Activated CD4-positive, alpha-beta T cell treated with anti-CD3 and anti-CD28 coated beads, Interleukin-2, amount 10 ng/mL, durations not matched to agents 7 days and 5 days (primary cell): ENCODE measurements at regions not wholly inside any gene's neighbourhood (a gene's known extent, or its start where the extent isn't known, plus 50 kb on each side); places are given as distances from the start of the nearest gene placed in this dataset.
"Not testable (repeated sequence)": the region's sequence is repeated elsewhere in the genome, so short reads cannot be mapped to it uniquely, and the experiment has no call there.

Experiments used
- CTCF ChIA-PET: fragments of 350-600 bp; sonication (Branson Sonifier 250); formaldehyde crosslinking; loops from one replicate; lab custom pipeline; 2021; ENCODE audit warnings: antibody characterized with exemption; lab: Charles Lee
- POLR2A ChIA-PET: fragments of 350-600 bp; sonication (Branson Sonifier 250); formaldehyde crosslinking; loops from one replicate; lab custom pipeline; 2021; ENCODE audit warnings: antibody characterized with exemption; lab: Charles Lee
- DNase-seq: peaks from one replicate; pipeline ENCODE4 v3.0.0-alpha.2; 2020
- H3K27ac Mint-ChIP-seq: one replicate; pipeline ENCODE4 v1.8.0; 2021; ENCODE audit warnings: mild to moderate bottlenecking, moderate library complexity, mixed read lengths
- H3K27me3 Mint-ChIP-seq: one replicate; pipeline ENCODE4 v1.8.0; 2021; ENCODE audit warnings: mixed read lengths
- H3K36me3 Mint-ChIP-seq: one replicate; pipeline ENCODE4 v1.8.0; 2021; ENCODE audit warnings: low read depth, mixed read lengths
- H3K4me1 Mint-ChIP-seq: one replicate; pipeline ENCODE4 v1.8.0; 2021; ENCODE audit warnings: mixed read lengths
- H3K4me3 Mint-ChIP-seq: one replicate; pipeline ENCODE4 v1.8.0; 2021; ENCODE audit warnings: mild to moderate bottlenecking, moderate library complexity, mixed read lengths
- H3K9me3 Mint-ChIP-seq: one replicate; pipeline ENCODE4 v1.8.0; 2021; ENCODE audit warnings: mixed read lengths

- Mint-ChIP-seq H3K4me3 (no peak overlapping the region), H3K36me3 (no peaks in the 10 kb centered on the region), H3K4me1 (no peaks in the 10 kb centered on the region), H3K27me3 (no peaks in the 10 kb centered on the region), H3K27ac (no peak overlapping the region), H3K9me3 (peaks cover 2% of the 10 kb centered on the region)
- POLR2A ChIA-PET: no interaction called here
- CTCF ChIA-PET: no interaction called here
- no peak for DNase-seq
Measured at GRCh38 chr13:65217471-65217995, 2012.6 kb downstream of the PCDH9 start.

- CTCF ChIA-PET, POLR2A ChIA-PET, H3K27me3 Mint-ChIP-seq, H3K4me1 Mint-ChIP-seq, DNase-seq, H3K36me3 Mint-ChIP-seq, H3K27ac Mint-ChIP-seq, H3K4me3 Mint-ChIP-seq: not testable (repeated sequence)
- peaks cover 16% of the 10 kb centered on the region for H3K9me3 Mint-ChIP-seq
Measured at GRCh38 chr13:65202845-65203244, 2027.3 kb downstream of the PCDH9 start.

- Mint-ChIP-seq H3K9me3 (peaks cover 13% of the 10 kb centered on the region), H3K4me3 (no peak overlapping the region), H3K36me3 (no peaks in the 10 kb centered on the region), H3K4me1 (no peaks in the 10 kb centered on the region), H3K27me3 (no peaks in the 10 kb centered on the region), H3K27ac (no peak overlapping the region)
- ChIA-PET CTCF (no interaction called here), POLR2A (no interaction called here)
- DNase-seq: no peak
Measured at GRCh38 chr13:65188721-65189120, 2041.4 kb downstream of the PCDH9 start.

- Mint-ChIP-seq H3K27me3 (no peaks in the 10 kb centered on the region), H3K36me3 (no peaks in the 10 kb centered on the region), H3K4me1 (no peaks in the 10 kb centered on the region), H3K27ac (no peak overlapping the region), H3K9me3 (peaks cover 2% of the 10 kb centered on the region), H3K4me3 (no peak overlapping the region)
- ChIA-PET POLR2A (no interaction called here), CTCF (no interaction called here)
- no peak for DNase-seq
Measured at GRCh38 chr13:65168026-65168425, 2062.1 kb downstream of the PCDH9 start.

- Mint-ChIP-seq H3K27ac (no peak overlapping the region), H3K4me1 (no peaks in the 10 kb centered on the region), H3K27me3 (no peaks in the 10 kb centered on the region), H3K9me3 (peaks cover 6% of the 10 kb centered on the region), H3K4me3 (no peak overlapping the region), H3K36me3 (no peaks in the 10 kb centered on the region)
- ChIA-PET CTCF (no interaction called here), POLR2A (no interaction called here)
- no peak for DNase-seq
Measured at GRCh38 chr13:65166675-65167074, 2063.5 kb downstream of the PCDH9 start.

- CTCF ChIA-PET: no interaction called here
- DNase-seq: no peak
- POLR2A ChIA-PET: no interaction called here
Measured at GRCh38 chr13:65159803-65160202, 2070.3 kb downstream of the PCDH9 start.

GRCh38 chr13:65155861-65156260, 2074.3 kb downstream of the PCDH9 start:
- no peaks in the 10 kb centered on the region for H3K27me3 Mint-ChIP-seq

More at GRCh38 chr13:65159803-65160202, 2070.3 kb downstream of the PCDH9 start:
- Mint-ChIP-seq H3K27ac (no peak overlapping the region), H3K9me3 (peaks cover 13% of the 10 kb centered on the region), H3K4me3 (no peak overlapping the region), H3K4me1 (no peaks in the 10 kb centered on the region), H3K27me3 (no peaks in the 10 kb centered on the region), H3K36me3 (no peaks in the 10 kb centered on the region)

GRCh38 chr13:65154661-65155447, 2075.3 kb downstream of the PCDH9 start:
- ChIA-PET POLR2A (no interaction called here), CTCF (no interaction called here)
- H3K27me3 Mint-ChIP-seq: no peaks in the 10 kb centered on the region
- H3K4me1 Mint-ChIP-seq: peaks cover 12% of the 10 kb centered on the region
- H3K27ac Mint-ChIP-seq: no peak overlapping the region
- H3K36me3 Mint-ChIP-seq: no peaks in the 10 kb centered on the region
- peaks cover 16% of the 10 kb centered on the region for H3K9me3 Mint-ChIP-seq
- H3K4me3 Mint-ChIP-seq: no peak overlapping the region
- no peak for DNase-seq

More at GRCh38 chr13:65155861-65156260, 2074.3 kb downstream of the PCDH9 start:
- H3K4me1 Mint-ChIP-seq: peaks cover 12% of the 10 kb centered on the region
- H3K27ac Mint-ChIP-seq: no peak overlapping the region
- H3K36me3 Mint-ChIP-seq: no peaks in the 10 kb centered on the region
- H3K9me3 Mint-ChIP-seq: peaks cover 19% of the 10 kb centered on the region
- POLR2A ChIA-PET: no interaction called here
- no peak overlapping the region for H3K4me3 Mint-ChIP-seq
- CTCF ChIA-PET: no interaction called here
- no peak for DNase-seq

- no peak for DNase-seq
- POLR2A ChIA-PET: no interaction called here
- no peak overlapping the region for H3K4me3 Mint-ChIP-seq
Measured at GRCh38 chr13:65149687-65150086, 2080.4 kb downstream of the PCDH9 start.

GRCh38 chr13:65143920-65144319, 2086.2 kb downstream of the PCDH9 start:
- no peak overlapping the region for H3K4me3 Mint-ChIP-seq
- no peaks in the 10 kb centered on the region for H3K27me3 Mint-ChIP-seq
- no peaks in the 10 kb centered on the region for H3K36me3 Mint-ChIP-seq
- DNase-seq: no peak
- no peak overlapping the region for H3K27ac Mint-ChIP-seq
- peaks cover 10% of the 10 kb centered on the region for H3K9me3 Mint-ChIP-seq
- CTCF ChIA-PET: no interaction called here
- H3K4me1 Mint-ChIP-seq: no peaks in the 10 kb centered on the region
- POLR2A ChIA-PET: no interaction called here

More at GRCh38 chr13:65149687-65150086, 2080.4 kb downstream of the PCDH9 start:
- Mint-ChIP-seq H3K36me3 (no peaks in the 10 kb centered on the region), H3K9me3 (peaks cover 17% of the 10 kb centered on the region), H3K4me1 (peaks cover 12% of the 10 kb centered on the region), H3K27me3 (no peaks in the 10 kb centered on the region), H3K27ac (no peak overlapping the region)
- CTCF ChIA-PET: no interaction called here

GRCh38 chr13:65133094-65133493, 2097.0 kb downstream of the PCDH9 start:
- H3K4me1 Mint-ChIP-seq: no peaks in the 10 kb centered on the region
- no peaks in the 10 kb centered on the region for H3K27me3 Mint-ChIP-seq
- no peaks in the 10 kb centered on the region for H3K36me3 Mint-ChIP-seq
- peaks cover 3% of the 10 kb centered on the region for H3K9me3 Mint-ChIP-seq
- H3K27ac Mint-ChIP-seq: no peak overlapping the region
- ChIA-PET CTCF (no interaction called here), POLR2A (no interaction called here)
- no peak for DNase-seq
- H3K4me3 Mint-ChIP-seq: no peak overlapping the region

GRCh38 chr13:65125236-65125635, 2104.9 kb downstream of the PCDH9 start:
- ChIA-PET CTCF (no interaction called here), POLR2A (no interaction called here)
- peaks cover 6% of the 10 kb centered on the region for H3K9me3 Mint-ChIP-seq
- no peaks in the 10 kb centered on the region for H3K4me1 Mint-ChIP-seq
- no peaks in the 10 kb centered on the region for H3K27me3 Mint-ChIP-seq
- no peaks in the 10 kb centered on the region for H3K36me3 Mint-ChIP-seq
- DNase-seq: no peak
- H3K27ac Mint-ChIP-seq: no peak overlapping the region
- H3K4me3 Mint-ChIP-seq: no peak overlapping the region

GRCh38 chr13:65112531-65112941, 2117.6 kb downstream of the PCDH9 start:
- POLR2A ChIA-PET: no interaction called here
- no peak for DNase-seq
- H3K27me3 Mint-ChIP-seq: no peaks in the 10 kb centered on the region
- peaks cover 11% of the 10 kb centered on the region for H3K9me3 Mint-ChIP-seq
- no peak overlapping the region for H3K4me3 Mint-ChIP-seq
- H3K27ac Mint-ChIP-seq: no peak overlapping the region
- H3K4me1 Mint-ChIP-seq: no peaks in the 10 kb centered on the region
- no peaks in the 10 kb centered on the region for H3K36me3 Mint-ChIP-seq
- CTCF ChIA-PET: interaction anchor here (0.7 kb wide), 1 partner anchor 110 kb away, joined by 4 read pairs; no protein-coding TSS in a partner anchor
